ENCODE measurements at regions not wholly inside any gene's neighbourhood (a gene's known extent, or its start where the extent isn't known, plus 50 kb on each side); places are given as distances from the start of the nearest gene placed in this dataset.

GRCh38 chr19:28691683-28692082, 521.3 kb downstream of the UQCRFS1 start:
- TF ChIP-seq CTCF (IDR thresholded peaks at IDR 0.05) (no peak), EP300 (IDR thresholded peaks at IDR 0.05) (no peak), POLR2A (IDR thresholded peaks at IDR 0.05) (no peak)
